NCI-H128 (cell line): ENCODE measurements at regions not wholly inside any gene's neighbourhood (a gene's known extent, or its start where the extent isn't known, plus 50 kb on each side); places are given as distances from the start of the nearest gene placed in this dataset.

ENCODE experiments used
- DNase-seq: peaks from one replicate; lab custom pipeline; 2025; ENCODE audit not compliant: unreplicated experiment; lab: John Stamatoyannopoulos, UW

- DNase-seq = no peak
These were observed 126.5 kb downstream of the SYF2 start for GRCh38 chr1:25105836-25106235.

GRCh38 chr1:25104932-25105561 is 127.3 kb downstream of the SYF2 start:
- DNase-seq = no peak

- DNase-seq = no peak
These were observed 129.0 kb downstream of the SYF2 start for GRCh38 chr1:25103164-25103795.

- no peak for DNase-seq
These were observed 132.0 kb downstream of the SYF2 start for GRCh38 chr1:25100151-25100833.

GRCh38 chr1:25099343-25099951 is 132.9 kb downstream of the SYF2 start:
- DNase-seq = no peak

- DNase-seq = no peak
These were observed 133.6 kb downstream of the SYF2 start for GRCh38 chr1:25098717-25099116.

GRCh38 chr1:25096307-25097150 is 135.8 kb downstream of the SYF2 start:
- DNase-seq = no peak

- DNase-seq = no peak
These were observed 136.6 kb downstream of the SYF2 start for GRCh38 chr1:25095635-25096200.

GRCh38 chr1:25094995-25095394 is 137.3 kb downstream of the SYF2 start:
- no peak for DNase-seq

GRCh38 chr1:25094229-25094628 is 138.1 kb downstream of the SYF2 start:
- no peak for DNase-seq

- no peak for DNase-seq
These were observed 140.6 kb downstream of the SYF2 start for GRCh38 chr1:25091658-25092057.

- DNase-seq = no peak
These were observed 141.4 kb downstream of the SYF2 start for GRCh38 chr1:25090707-25091422.

- no peak for DNase-seq
These were observed 142.5 kb downstream of the SYF2 start for GRCh38 chr1:25089772-25090171.

- DNase-seq = no peak
These were observed 143.4 kb downstream of the SYF2 start for GRCh38 chr1:25088946-25089345.

- DNase-seq = no peak
These were observed 144.1 kb downstream of the SYF2 start for GRCh38 chr1:25088180-25088701.

GRCh38 chr1:25086518-25087079 is 145.7 kb downstream of the SYF2 start:
- no peak for DNase-seq

- DNase-seq = no peak
These were observed 147.9 kb downstream of the SYF2 start for GRCh38 chr1:25084407-25084806.

GRCh38 chr1:25083481-25084345 is 148.6 kb downstream of the SYF2 start:
- no peak for DNase-seq

GRCh38 chr1:25082995-25083394 is 149.3 kb downstream of the SYF2 start:
- no peak for DNase-seq
